RKO (cell line): ENCODE measurements at regions not wholly inside any gene's neighbourhood (a gene's known extent, or its start where the extent isn't known, plus 50 kb on each side); places are given as distances from the start of the nearest gene placed in this dataset.
A peak's percentile ranks its signal among the peaks of the same experiment; 100 is the strongest.
"Not testable (repeated sequence)": the region's sequence is repeated elsewhere in the genome, so short reads cannot be mapped to it uniquely, and the experiment has no call there.

ENCODE experiments used
- DNase-seq: peaks from one replicate; pipeline ENCODE4 v3.0.0-alpha.2; 2016; ENCODE audit warnings: low spot score

- no peak for DNase-seq
Measured at GRCh38 chr3:188000361-188000861, 153.5 kb upstream of the LPP start.

- DNase-seq, result no peak
Measured at GRCh38 chr3:188001093-188001492, 152.9 kb upstream of the LPP start.

GRCh38 chr3:188001926-188002325 lies 152.0 kb upstream of the LPP start:
- DNase-seq, result no peak

DNA sequence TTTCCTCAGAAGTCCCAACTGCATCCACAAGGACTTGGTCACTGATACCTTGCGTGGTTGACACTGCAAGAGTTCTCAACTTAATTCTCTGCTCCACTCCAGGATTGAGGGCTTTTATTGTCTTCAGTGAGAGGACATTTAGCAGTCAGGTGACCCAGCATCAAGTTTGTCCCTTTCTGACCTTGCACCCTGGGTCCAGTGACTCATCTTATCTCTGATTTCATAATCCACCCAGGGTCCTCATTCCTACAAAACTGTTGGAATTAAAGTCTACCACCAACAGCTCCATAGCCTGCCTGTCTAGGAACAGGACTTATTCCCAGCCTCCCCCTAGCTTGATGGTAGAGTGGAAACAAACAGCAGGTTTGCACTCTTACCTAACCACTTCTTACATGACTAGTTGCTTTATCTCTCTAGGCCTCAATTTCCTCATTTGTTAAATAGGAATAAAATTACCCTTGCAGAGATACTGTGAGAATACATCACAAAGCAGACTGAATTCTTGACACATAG lies 151.3 kb upstream of the LPP start:
- DNase-seq, result no peak

- no peak for DNase-seq
Measured at GRCh38 chr3:188003188-188004171, 150.5 kb upstream of the LPP start.

DNA sequence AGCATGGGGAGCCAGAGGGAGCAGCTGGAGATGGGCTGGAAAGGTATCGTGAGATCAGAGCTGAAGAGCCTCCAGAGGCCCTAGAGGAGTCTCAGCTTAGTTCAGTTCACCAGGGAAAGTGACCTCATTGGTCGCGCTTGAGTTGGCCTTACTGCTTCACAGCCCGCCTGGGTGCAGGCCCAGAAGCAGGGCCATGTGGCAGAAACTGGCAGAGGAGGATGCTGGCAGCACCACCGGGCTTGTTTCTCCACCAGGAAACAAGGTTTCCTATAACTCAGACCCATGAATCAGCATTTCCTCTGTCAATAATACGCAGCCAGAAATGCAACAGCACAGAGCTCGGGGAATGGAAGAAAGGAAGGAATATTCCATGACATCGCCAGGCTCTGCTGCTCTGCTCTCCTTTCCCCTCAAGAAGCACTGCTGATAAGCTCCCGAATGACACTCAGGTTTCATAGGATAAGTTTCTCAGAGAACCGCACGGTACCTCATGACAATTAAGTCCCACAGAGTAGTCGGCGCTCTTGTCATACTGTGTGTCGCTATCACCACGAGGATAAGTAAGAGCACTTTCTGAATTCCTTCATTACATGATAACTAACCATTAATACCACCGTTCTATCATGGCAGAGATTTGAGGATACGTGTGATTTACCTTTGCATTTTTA lies 147.1 kb upstream of the LPP start:
- DNase-seq, result no peak

GRCh38 chr3:188007897-188008296 lies 146.1 kb upstream of the LPP start:
- DNase-seq, result no peak

DNA sequence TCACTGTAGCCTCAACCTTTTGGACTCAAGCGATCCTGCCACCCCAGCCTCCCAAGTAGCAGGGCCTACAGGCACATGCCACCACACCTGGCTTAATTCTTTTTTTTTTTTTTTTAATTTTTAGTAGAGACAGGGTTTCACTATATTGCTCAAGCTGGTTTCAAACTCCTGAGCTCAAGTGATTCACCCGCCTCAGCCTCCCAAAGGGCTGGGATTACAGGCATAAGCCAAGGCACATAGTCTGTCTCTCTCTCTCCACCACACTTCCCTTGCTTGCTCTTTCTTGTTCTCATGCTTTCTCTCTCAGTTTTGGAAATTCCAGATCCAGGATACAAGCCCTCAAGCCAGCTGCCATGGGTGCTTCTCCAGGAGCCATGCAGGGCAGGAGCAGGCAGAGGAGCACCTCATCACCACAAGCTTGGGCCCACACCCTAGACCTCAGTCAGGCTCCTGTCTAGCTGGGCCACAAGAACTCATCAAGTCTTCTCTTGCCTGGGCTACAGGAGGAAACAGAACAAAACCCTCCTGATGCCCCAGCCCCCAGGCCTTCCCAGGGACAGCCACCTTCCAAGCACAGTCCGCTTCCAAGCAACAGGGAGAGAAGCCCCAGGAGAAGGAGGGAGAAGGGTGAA lies 145.3 kb upstream of the LPP start:
- DNase-seq, result no peak

DNA sequence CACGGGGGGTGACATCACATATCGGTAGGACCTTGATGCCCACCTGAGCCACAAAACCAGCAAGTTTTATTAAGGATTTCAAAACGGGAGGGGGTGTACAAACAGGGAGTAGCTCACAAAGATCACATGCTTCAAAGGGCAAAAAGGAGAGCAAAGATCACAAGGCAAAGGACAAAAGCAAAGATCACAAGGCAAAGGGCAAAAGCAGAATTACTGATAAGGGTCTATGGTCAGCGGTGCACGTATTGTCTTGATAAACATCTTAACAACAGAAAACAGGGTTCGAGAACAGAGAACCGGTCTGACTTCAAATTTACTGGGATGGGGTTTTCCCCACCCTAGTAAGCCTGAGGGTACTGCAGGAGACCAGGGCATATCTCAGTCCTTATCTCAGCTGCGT lies 143.5 kb upstream of the LPP start:
- DNase-seq, result no peak

DNA sequence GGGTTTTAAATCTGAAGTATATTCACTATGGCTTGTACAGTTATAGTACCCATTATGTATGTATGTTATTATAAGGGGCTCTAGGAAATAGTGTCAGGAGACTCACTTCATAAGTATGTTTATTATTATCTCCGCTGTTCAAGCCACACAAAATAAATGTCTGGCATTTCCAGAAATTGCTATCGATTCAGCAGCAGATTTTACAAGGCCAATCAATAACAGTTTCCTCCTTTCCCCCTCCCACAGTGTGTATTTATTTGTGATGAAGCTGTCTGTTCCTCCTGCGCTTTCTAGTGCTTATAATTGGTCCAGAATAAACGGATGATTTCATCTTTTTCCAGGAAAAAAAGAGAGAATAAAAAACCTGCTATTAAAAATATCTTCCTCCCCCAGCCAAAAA lies 134.2 kb upstream of the LPP start:
- no peak for DNase-seq

DNA sequence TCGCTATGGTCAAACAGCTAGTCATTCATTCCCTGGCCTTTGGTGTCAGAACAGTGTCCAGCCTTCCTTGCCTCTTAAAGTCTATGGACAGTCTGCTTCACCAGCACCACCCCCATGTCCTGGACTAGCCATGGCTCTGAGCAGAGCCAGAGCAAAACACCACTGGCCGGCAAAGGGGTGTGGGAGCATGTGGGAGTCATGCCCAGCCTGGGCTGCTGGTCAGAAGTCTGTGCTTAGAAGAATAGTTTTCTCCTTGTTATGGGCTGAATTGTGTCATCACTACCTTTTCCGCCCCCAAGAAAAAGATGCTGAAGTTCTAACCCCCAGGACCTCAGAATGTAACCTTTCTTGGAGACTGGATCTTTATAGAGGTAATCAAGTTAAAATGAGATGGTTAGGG lies 132.9 kb upstream of the LPP start:
- no peak for DNase-seq

DNA sequence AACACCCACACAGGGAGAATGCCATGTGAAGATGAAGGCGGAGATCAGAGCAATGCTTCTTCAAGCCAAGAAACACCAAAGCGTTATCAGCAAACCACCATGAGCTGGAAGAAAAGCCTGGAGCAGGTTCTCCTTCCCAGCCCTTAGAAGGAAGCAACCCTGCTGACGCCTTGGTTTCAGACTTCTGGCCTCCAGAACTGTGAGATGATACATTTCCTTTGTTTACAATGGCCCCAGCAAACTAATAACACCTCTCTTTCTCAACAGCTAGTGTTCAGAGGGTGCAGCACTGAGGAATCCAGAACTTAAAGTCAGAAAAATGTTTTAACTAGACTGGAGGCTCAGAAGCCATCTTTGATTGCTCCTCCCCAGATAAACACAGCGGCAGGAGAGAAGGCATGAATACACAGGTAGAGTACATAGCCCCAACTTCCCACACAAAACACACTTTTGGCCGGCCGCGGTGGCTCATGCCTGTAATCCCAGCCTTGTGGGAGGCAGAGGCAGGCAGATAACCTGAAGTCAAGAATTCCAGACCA lies 132.4 kb upstream of the LPP start:
- no peak for DNase-seq

GRCh38 chr3:188022902-188023301 lies 131.1 kb upstream of the LPP start:
- not testable (repeated sequence) for DNase-seq

GRCh38 chr3:188025555-188025954 lies 128.4 kb upstream of the LPP start:
- DNase-seq, result no peak

DNA sequence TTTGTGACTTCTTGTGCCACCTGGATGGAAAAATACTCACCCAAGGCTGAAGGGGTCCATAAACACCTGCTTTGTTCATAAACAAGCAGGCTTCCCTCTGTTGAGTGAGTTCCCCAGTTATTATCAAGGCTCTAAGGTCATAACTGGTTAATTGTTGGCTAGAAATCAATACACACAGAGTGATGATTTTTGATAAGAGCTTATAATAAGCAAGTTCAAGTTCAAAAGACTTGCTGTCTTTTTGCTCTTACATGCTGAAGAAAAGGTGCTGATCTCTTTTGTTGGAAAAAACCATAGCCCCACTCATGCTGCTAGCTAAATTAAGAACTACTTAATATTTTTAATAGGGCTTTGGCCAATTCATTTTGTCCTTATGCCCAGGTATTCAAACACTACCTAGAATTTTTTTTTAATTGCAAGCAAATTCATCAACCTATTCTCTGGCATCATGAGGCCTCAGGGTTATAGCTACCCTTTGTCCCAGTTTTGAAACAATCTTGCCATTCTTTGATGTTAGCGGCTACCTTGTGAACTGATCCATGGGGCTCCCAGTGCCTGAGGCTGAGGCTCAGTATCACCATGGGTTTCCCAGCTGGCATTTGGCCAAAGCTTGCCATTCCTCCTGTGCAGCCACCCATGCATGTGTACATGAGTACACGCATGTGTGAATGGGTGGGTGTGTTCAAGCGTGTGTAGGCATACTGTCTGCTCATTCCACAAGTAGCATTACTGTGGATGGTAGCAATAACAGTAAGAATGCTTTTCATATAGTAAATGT lies 127.6 kb upstream of the LPP start:
- DNase-seq, result no peak

- DNase-seq, result no peak
Measured at GRCh38 chr3:188031121-188031520, 122.8 kb upstream of the LPP start.

GRCh38 chr3:188034989-188035388 lies 119.0 kb upstream of the LPP start:
- no peak for DNase-seq

GRCh38 chr3:188036375-188037194 lies 117.4 kb upstream of the LPP start:
- DNase-seq, result no peak

DNA sequence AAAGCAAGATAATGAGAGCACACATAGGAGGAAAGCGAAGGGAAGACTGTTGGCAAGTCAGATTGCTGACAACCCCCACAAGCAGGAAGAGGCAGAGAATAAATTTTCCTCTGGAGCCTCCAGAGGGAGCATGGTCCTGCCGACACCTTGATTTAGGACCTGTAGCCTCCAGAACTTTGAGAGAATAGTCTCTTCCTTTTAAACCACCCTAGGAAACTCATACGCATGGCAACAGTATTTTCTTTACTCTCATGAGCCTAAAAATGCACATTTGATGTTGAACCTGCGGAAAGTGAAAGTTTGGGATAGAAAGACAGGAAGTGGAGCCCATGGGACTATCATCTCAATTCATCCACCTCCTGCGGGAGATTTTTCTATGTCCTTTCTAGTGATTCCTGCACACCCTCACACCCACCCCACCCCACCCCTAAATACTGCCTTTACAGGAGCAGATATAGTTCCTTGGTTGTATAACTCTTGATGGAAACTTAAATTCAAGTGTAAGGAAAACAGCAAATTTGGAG lies 116.7 kb upstream of the LPP start:
- peak; percentile 62 for DNase-seq

- no peak for DNase-seq
Measured at GRCh38 chr3:188037965-188038581, 115.9 kb upstream of the LPP start.
